IMR-90 (cell line): ENCODE measurements at regions not wholly inside any gene's neighbourhood (a gene's known extent, or its start where the extent isn't known, plus 50 kb on each side); places are given as distances from the start of the nearest gene placed in this dataset.

ENCODE experiments used
- BHLHE40 ChIP-seq: fragments of 150-350 bp; IDR thresholded peaks from 2 replicates; pipeline ENCODE4 v1.6.1; 2016; ENCODE audit warnings: mild to moderate bottlenecking, low read depth, low read length
- CTCF ChIP-seq: conservative IDR thresholded peaks from 2 replicates; pipeline ENCODE4 v1.5.1; 2012; ENCODE audit warnings: mild to moderate bottlenecking, low read depth, low read length, improper control_type of control experiment
- RFX5 ChIP-seq: IDR thresholded peaks from 2 replicates; pipeline ENCODE4 v1.8.0; 2012; ENCODE audit warnings: low read depth, mild to moderate bottlenecking, low read length, moderate library complexity

DNA sequence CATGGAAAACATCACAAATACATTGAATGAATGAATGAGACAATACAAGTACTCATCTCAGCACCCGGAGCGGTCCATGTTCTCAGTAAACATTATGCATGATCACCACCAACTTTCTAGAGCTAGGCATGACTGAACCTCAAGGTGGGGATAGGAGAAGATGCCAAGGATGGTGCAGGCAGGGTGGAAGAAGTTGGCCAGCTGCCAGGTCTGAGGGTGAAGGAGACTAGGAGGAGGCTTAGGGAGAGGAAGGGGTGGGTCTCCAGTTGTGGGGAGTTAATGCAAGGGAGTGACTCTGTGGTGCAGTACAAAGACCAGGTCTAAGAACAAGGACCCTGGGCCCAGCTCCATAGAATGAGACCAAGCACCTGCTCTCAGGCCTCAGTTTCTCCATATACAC, 91.7 kb downstream of the MATN1 start:
- TF ChIP-seq BHLHE40 = no peak
- no peak for TF ChIP-seq RFX5
- TF ChIP-seq CTCF = no peak
